OCI-LY1 (cell line): ENCODE measurements at regions not wholly inside any gene's neighbourhood (a gene's known extent, or its start where the extent isn't known, plus 50 kb on each side); places are given as distances from the start of the nearest gene placed in this dataset.

ENCODE experiments used
- CTCF ChIP-seq: fragments of 200-600 bp; sonication (generic), shearing (Covaris generic); IDR thresholded peaks from 2 replicates; pipeline ENCODE4 v1.5.1; 2017; ENCODE audit warnings: mild to moderate bottlenecking, antibody characterized with exemption, low read length, moderate library complexity, mixed read lengths
- EZH2 ChIP-seq: fragments of 200-600 bp; sonication (generic), shearing (Covaris generic); IDR thresholded peaks from 2 replicates; pipeline ENCODE4 v1.8.0; 2017; ENCODE audit warnings: borderline replicate concordance, mixed run types, mild to moderate bottlenecking, antibody characterized with exemption, low read length, moderate library complexity, mixed read lengths

GRCh38 chr12:63070709-63071108, 80.3 kb downstream of the AVPR1A start:
- TF ChIP-seq CTCF: no peak
- TF ChIP-seq EZH2: no peak
